Prostate gland (tissue), 2 donors: ENCODE measurements at regions not wholly inside any gene's neighbourhood (a gene's known extent, or its start where the extent isn't known, plus 50 kb on each side); places are given as distances from the start of the nearest gene placed in this dataset.
"Not testable (repeated sequence)": the region's sequence is repeated elsewhere in the genome, so short reads cannot be mapped to it uniquely, and the experiment has no call there.

Source experiments
- DNase-seq: peaks from one replicate; pipeline ENCODE4 v3.0.0-alpha.2; 2019; ENCODE audit warnings: low spot score
- H3K27ac ChIP-seq, 2 donors: fragments of 200-600 bp; sonication (generic); 2 replicates each; pipeline ENCODE4 v1.5.1; 2017 to 2019
- H3K27me3 ChIP-seq: fragments of 200-600 bp; sonication (generic); replicated peaks from 2 replicates; pipeline ENCODE4 v1.5.1; 2019; ENCODE audit not compliant: insufficient read depth
- H3K36me3 ChIP-seq, 2 donors: fragments of 200-600 bp; sonication (generic); 1 replicate in 1 of 2; 2 replicates in 1 of 2; pipeline versions ENCODE4 v1.5.1 to v1.8.1; 2017 to 2019
- H3K4me1 ChIP-seq: fragments of 200-600 bp; sonication (generic); replicated peaks from 2 replicates; pipeline ENCODE4 v1.5.1; 2019
- H3K4me3 ChIP-seq, 2 donors: fragments of 200-600 bp; sonication (generic); 2 replicates each; pipeline ENCODE4 v1.5.1; 2017 to 2019
- H3K9me3 ChIP-seq: fragments of 200-600 bp; sonication (generic); 2 replicates; pipeline ENCODE4 v1.5.1; 2017
- CTCF ChIP-seq, 4 experiments: fragments of 200-600 bp in 2 of 4; fragments of 450-650 bp in 2 of 4; sonication (generic) in 2 of 4; IDR thresholded peaks; 1 replicate in 3 of 4; 2 replicates in 1 of 4; pipeline ENCODE4 v1.5.1; 2016 to 2019; ENCODE audit warnings: antibody characterized with exemption in 4 of 4, mild to moderate bottlenecking in 2 of 4, moderate library complexity in 2 of 4
- POLR2A ChIP-seq: fragments of 450-650 bp; IDR thresholded peaks from one replicate; pipeline ENCODE4 v1.6.1; 2016; ENCODE audit warnings: antibody characterized with exemption, mild to moderate bottlenecking
- POLR2AphosphoS5 ChIP-seq: sonication (generic); formaldehyde crosslinking; IDR thresholded peaks from one replicate; pipeline ENCODE4 v1.6.1; 2017; ENCODE audit warnings: antibody characterized with exemption
- WGBS: methylation state at CpG from one replicate; pipeline ENCODE4 v1.1.5; 2018; 5-methylcytosine and 5-hydroxymethylcytosine counted together
- intact Hi-C: fragments of 100-400 bp; cut with DNase I; formaldehyde crosslinking; loops from one replicate; pipeline ENCODE4 v1.14.2; 2022

DNA sequence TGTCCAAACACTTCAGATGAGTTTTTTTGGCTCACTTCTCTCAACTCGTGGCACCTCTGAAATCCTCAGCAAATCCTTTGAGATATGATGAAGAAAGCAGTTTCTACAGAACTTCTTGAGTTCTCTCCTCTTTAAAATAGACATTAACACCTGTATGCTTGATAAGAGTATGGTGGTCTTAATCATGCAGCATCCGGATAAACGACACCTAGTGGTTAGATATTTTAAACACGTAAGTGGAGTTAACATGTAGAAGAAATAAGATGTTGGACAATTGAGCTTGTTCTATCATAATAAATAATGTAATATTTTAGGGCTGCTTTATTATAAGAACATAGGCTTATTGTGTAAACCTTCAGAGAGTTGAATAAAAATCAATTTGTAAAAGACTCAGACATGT, 324.8 kb downstream of the CYLC2 start:
- no peak for DNase-seq
- intact Hi-C loops, result no loop called here
- H3K4me3 ChIP-seq, result no peak overlapping the region
- no peak overlapping the region for H3K27ac ChIP-seq
- no peaks in the 10 kb centered on the region for H3K36me3 ChIP-seq
- no peaks in the 10 kb centered on the region for H3K27me3 ChIP-seq
- no peaks in the 10 kb centered on the region for H3K4me1 ChIP-seq
- WGBS, result 35% methylated on average over 4 of the region's 4 CpGs
- TF ChIP-seq POLR2A (no peak), CTCF (IDR thresholded peaks at IDR 0.05) (no peak), POLR2AphosphoS5 (no peak)
- H3K9me3 ChIP-seq, result no peaks in the 10 kb centered on the region

- TF ChIP-seq POLR2A, result no peak
- no peak for TF ChIP-seq CTCF (IDR thresholded peaks at IDR 0.05)
- no peak for TF ChIP-seq POLR2AphosphoS5
- H3K36me3 ChIP-seq, result no peaks in the 10 kb centered on the region
- intact Hi-C loops, result no loop called here
- no peak for DNase-seq
- 100% methylated on average over 1 of the region's 1 CpG for WGBS
- H3K9me3 ChIP-seq, result no peaks in the 10 kb centered on the region
- H3K4me1 ChIP-seq, result no peaks in the 10 kb centered on the region
- no peak overlapping the region for H3K27ac ChIP-seq
- no peak overlapping the region for H3K4me3 ChIP-seq
- no peaks in the 10 kb centered on the region for H3K27me3 ChIP-seq
These were observed 328.6 kb downstream of the CYLC2 start for GRCh38 chr9:103323699-103324098.

- WGBS, result 77% methylated on average over 3 of the region's 3 CpGs
- no peaks in the 10 kb centered on the region for H3K4me1 ChIP-seq
- no peaks in the 10 kb centered on the region for H3K27me3 ChIP-seq
- H3K4me3 ChIP-seq, result no peak overlapping the region
- TF ChIP-seq POLR2A, result no peak
- TF ChIP-seq POLR2AphosphoS5, result no peak
- TF ChIP-seq CTCF (IDR thresholded peaks at IDR 0.05), result no peak
- H3K36me3 ChIP-seq, result no peaks in the 10 kb centered on the region
- DNase-seq, result no peak
- H3K9me3 ChIP-seq, result no peaks in the 10 kb centered on the region
- no peak overlapping the region for H3K27ac ChIP-seq
- intact Hi-C loops, result no loop called here
These were observed 340.3 kb downstream of the CYLC2 start for GRCh38 chr9:103335461-103335860.

GRCh38 chr9:103355000-103355399, 359.9 kb downstream of the CYLC2 start:
- Histone ChIP-seq H3K27me3 (no peaks in the 10 kb centered on the region), H3K9me3 (no peaks in the 10 kb centered on the region), H3K4me3 (no peak overlapping the region), H3K27ac (no peak overlapping the region), H3K36me3 (no peaks in the 10 kb centered on the region), H3K4me1 (no peaks in the 10 kb centered on the region)
- no peak for TF ChIP-seq CTCF (IDR thresholded peaks at IDR 0.05)
- TF ChIP-seq POLR2A, result no peak
- no peak for TF ChIP-seq POLR2AphosphoS5
- DNase-seq, result no peak
- 90% methylated on average over 2 of the region's 2 CpGs for WGBS
- intact Hi-C loops, result no loop called here

DNA sequence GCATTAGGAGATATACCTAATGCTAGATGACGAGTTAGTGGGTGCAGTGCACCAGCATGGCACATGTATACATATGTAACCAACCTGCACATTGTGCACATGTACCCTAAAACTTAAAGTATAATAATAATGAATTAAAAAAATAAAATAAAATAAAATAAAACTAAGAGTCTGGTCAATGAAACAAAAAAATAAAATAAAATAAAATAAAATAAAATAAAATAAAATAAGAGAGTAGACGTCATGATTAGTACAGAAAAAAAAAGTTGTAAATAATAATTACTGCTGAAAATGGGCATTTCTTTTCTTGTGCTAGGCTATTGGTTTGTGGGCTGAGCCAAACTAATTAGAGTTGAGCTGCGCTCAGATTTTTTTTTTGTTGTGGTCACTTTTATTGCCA, 362.8 kb downstream of the CYLC2 start:
- H3K27ac ChIP-seq, intact Hi-C loops, H3K4me1 ChIP-seq, H3K36me3 ChIP-seq, H3K9me3 ChIP-seq, H3K27me3 ChIP-seq, DNase-seq, H3K4me3 ChIP-seq: not testable (repeated sequence)
- WGBS, result 92% methylated on average over 3 of the region's 3 CpGs
